ENCODE measurements at regions not wholly inside any gene's neighbourhood (a gene's known extent, or its start where the extent isn't known, plus 50 kb on each side); places are given as distances from the start of the nearest gene placed in this dataset.

GRCh38 chr2:2942906-2943305 is 434.7 kb downstream of the EIPR1 start:
- Histone ChIP-seq H3K27me3 (no peaks in the 10 kb centered on the region), H3K4me3 (ENCODE audit: low read depth, low read length) (no peak overlapping the region), H3K36me3 (no peaks in the 10 kb centered on the region), H3K4me1 (peaks cover 13% of the 10 kb centered on the region), H3K9me3 (no peaks in the 10 kb centered on the region)
- TF ChIP-seq CTCF (IDR thresholded peaks at IDR 0.05; ENCODE audit: low read depth, low read length), result no peak
- DNase-seq, result no peak

- no peaks in the 10 kb centered on the region for H3K27me3 ChIP-seq
Measured at GRCh38 chr2:2942225-2942624, 435.4 kb downstream of the EIPR1 start.

GRCh38 chr2:2941205-2941604 is 436.4 kb downstream of the EIPR1 start:
- DNase-seq, result peak; percentile 62
- peaks cover 13% of the 10 kb centered on the region for H3K4me1 ChIP-seq
- no peaks in the 10 kb centered on the region for H3K27me3 ChIP-seq
- TF ChIP-seq CTCF (IDR thresholded peaks at IDR 0.05; ENCODE audit: low read depth, low read length), result no peak
- no peak overlapping the region for H3K4me3 ChIP-seq (ENCODE audit: low read depth, low read length)
- no peaks in the 10 kb centered on the region for H3K9me3 ChIP-seq
- H3K36me3 ChIP-seq, result no peaks in the 10 kb centered on the region

More at GRCh38 chr2:2942225-2942624, 435.4 kb downstream of the EIPR1 start:
- TF ChIP-seq CTCF (IDR thresholded peaks at IDR 0.05; ENCODE audit: low read depth, low read length), result no peak
- no peaks in the 10 kb centered on the region for H3K36me3 ChIP-seq
- peaks cover 13% of the 10 kb centered on the region for H3K4me1 ChIP-seq
- peak; percentile 43 for DNase-seq
- H3K4me3 ChIP-seq (ENCODE audit: low read depth, low read length), result no peak overlapping the region
- H3K9me3 ChIP-seq, result no peaks in the 10 kb centered on the region

- Histone ChIP-seq H3K4me1 (peaks cover 13% of the 10 kb centered on the region), H3K27me3 (no peaks in the 10 kb centered on the region), H3K9me3 (no peaks in the 10 kb centered on the region), H3K4me3 (ENCODE audit: low read depth, low read length) (no peak overlapping the region), H3K36me3 (no peaks in the 10 kb centered on the region)
- TF ChIP-seq CTCF (IDR thresholded peaks at IDR 0.05; ENCODE audit: low read depth, low read length), result no peak
- no peak for DNase-seq
Measured at GRCh38 chr2:2940702-2941101, 436.9 kb downstream of the EIPR1 start.

- Histone ChIP-seq H3K4me3 (ENCODE audit: low read depth, low read length) (no peak overlapping the region), H3K4me1 (peaks cover 13% of the 10 kb centered on the region), H3K36me3 (no peaks in the 10 kb centered on the region), H3K9me3 (no peaks in the 10 kb centered on the region), H3K27me3 (no peaks in the 10 kb centered on the region)
- DNase-seq, result no peak
- no peak for TF ChIP-seq CTCF (IDR thresholded peaks at IDR 0.05; ENCODE audit: low read depth, low read length)
Measured at GRCh38 chr2:2940061-2940460, 437.6 kb downstream of the EIPR1 start.

- no peak for DNase-seq
- Histone ChIP-seq H3K4me3 (ENCODE audit: low read depth, low read length) (no peak overlapping the region), H3K9me3 (no peaks in the 10 kb centered on the region), H3K4me1 (peaks cover 13% of the 10 kb centered on the region), H3K36me3 (no peaks in the 10 kb centered on the region), H3K27me3 (no peaks in the 10 kb centered on the region)
- no peak for TF ChIP-seq CTCF (IDR thresholded peaks at IDR 0.05; ENCODE audit: low read depth, low read length)
Measured at GRCh38 chr2:2939078-2939795, 438.4 kb downstream of the EIPR1 start.

Data from BE2C (cell line).